ENCODE measurements at regions not wholly inside any gene's neighbourhood (a gene's known extent, or its start where the extent isn't known, plus 50 kb on each side); places are given as distances from the start of the nearest gene placed in this dataset.

DNA sequence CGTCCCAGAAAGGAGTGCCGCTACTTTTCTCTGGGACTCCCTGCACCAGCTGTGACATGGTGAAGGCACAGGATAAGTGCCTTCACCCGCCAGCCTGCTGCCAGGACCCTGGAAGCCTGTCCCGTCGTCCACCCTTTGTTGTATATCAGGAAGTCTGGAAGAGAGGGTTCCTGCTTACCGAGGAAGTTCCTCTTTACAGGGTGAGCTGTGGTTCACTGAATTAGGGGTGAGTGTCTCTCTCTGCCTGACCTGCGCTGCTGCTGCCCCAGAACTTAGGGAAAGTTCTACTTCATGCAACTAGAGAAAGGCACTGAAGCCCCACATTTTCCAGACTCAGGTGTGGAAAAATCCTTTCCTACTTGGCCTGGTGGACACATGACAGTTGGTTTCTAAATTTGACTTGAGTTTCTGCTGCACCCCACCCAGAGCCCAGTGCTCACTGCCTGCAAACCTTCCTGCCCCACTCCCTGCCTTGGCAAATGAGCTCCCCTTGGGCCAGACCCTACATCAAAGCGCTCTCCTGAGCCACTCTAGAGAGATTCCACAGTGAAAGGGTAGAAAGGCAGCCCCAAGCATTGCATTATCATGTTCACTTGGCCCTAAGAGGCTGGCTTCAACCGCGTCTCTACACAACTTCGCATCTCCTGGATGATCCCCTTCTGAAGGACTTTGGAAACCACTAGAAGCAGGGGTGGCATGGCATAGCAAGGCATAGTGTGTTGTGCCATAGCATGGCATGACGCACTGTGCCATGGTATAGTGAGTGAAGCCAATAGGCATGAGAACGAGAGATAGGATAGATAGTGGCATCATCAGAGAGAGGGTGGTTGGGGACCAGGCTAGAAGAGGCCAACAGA lies 215.8 kb upstream of the CDYL start:
- DNase-seq (ENCODE audit: low read depth in 2 of 2): no peak

DNA sequence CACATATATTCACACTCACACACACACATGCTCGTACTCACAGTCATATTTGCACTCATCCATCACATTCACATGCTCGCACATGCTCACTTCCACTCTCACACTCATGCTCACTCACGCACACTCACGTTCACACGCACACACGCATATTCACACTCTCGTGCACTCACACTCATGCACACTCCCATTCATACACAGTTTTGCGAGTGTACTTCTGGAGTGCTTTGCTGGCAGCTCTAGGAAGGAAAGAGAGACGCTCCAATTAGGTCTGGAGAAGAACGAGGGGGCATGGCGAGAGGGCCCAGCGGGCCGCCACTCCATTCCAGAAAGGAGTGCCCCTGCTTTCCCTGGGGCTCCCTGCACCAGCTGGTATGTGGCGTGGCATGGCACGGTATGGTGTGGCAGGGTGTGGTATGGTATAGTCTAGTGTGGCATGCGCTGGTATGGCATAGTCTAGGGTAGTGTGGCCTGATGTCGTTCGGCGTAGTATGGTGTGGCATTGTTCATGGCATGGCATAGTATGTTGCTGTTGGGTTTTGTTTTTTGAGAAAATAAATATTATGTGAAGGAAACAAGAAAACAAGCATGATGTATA lies 216.8 kb upstream of the CDYL start:
- DNase-seq (ENCODE audit: low read depth in 2 of 2): no peak

DNA sequence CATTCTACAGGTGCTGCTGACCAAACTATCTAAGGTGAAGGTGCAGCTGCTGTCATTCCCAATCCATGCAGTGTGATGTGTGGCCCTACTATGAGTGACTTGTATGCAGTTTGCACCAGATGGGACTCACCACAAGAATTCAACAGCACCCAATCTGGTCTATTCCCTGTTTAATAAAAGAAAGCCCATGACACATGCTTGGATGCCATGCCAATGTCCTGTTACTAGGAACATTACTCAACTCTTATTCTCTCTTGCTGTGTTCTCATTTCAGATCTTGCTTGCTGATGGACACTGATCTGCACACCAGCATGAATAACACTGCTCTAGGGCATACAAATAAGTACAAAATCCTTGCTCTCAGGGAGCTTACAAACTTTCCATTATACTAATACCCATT lies 221.6 kb upstream of the CDYL start:
- DNase-seq (ENCODE audit: low read depth in 2 of 2): no peak

DNA sequence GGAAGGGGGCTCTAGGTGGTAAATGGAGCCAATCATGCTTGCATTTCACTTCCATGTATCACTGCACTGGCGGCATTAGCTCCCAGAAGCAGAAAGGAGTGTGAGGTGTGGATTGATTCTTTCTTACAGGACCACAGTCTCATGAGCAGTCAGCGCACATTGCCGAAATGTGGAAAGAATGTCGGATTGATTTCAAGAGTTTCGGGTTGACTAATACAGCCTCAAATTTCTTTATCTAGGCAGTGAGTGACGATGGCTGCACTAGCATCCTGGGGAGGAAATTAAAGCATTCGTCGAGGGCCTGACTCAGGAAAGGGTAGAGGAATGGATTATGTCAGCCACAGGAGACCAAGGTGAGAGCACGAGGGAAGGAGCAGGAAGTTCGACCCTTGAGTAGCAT lies 222.8 kb upstream of the CDYL start:
- DNase-seq (ENCODE audit: low read depth in 2 of 2): no peak

DNA sequence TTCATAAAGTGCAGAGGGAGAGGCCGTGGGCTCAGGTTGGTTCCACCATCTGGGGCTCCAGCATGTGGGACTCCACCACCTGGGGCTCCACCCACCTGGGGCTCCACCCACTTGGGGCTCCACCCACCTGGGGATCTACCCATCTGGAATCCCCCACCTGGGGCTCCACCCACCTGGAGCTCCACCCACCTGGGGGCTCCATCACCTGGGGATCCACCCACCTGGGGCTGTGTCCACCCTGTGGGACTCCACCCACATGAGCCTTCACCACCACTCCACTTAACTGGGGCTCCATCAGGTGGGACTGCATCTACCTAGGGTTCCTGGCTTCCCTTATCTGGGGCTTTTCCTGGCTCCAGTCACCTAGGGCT lies 226.0 kb upstream of the CDYL start:
- DNase-seq (ENCODE audit: low read depth in 2 of 2): no peak

DNA sequence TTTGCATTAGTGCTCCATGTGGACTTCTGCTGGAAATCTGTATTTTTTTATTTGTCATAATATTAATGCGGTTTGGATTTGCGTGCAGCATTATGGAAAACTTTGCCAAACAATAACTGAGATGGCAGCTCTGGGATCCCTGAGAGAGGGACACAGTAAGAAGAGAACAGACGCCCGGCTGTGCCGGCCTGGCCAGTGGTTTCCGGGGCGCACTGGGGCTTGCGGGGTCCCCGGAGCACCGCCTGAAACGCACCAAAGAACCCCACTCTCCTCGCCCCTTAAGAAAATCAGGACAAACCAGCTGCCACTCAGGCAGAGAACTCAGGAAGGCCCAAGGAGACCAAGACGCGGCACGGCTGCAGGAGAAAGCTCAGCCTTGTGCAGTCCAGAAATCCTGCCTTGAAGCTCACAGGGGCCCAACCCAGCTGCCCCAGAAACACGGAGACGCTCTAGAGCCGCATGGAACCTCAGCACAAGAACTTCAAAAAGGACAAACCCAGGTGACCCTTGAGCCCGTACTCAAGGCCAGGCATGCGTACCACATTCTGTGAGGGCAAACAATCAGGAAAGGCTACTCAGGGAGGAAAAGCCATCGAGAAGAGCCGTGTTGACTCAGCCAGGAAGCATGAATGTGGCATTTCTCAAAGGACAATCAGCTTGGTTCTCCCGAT lies 226.5 kb upstream of the CDYL start:
- DNase-seq (ENCODE audit: low read depth in 2 of 2): no peak

DNA sequence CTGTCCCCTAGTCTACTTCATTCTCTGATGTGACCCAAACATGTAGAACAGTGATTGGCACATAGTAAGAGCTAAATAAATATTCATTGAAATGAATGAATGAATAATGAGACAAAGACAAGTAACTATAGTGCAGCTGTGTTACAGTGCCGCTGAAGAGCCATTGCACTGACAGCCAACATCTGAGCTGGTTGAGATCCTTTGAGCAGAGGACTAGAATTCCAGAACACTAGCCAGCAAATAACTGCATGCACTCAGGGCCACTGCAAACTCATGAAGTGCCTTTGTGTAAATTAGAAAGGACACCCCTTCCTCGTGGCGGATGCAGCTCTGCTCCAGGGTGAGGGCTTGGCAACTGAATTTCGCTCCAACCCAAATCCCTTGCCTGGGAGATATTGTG lies 230.3 kb upstream of the CDYL start:
- DNase-seq (ENCODE audit: low read depth in 2 of 2): no peak

DNA sequence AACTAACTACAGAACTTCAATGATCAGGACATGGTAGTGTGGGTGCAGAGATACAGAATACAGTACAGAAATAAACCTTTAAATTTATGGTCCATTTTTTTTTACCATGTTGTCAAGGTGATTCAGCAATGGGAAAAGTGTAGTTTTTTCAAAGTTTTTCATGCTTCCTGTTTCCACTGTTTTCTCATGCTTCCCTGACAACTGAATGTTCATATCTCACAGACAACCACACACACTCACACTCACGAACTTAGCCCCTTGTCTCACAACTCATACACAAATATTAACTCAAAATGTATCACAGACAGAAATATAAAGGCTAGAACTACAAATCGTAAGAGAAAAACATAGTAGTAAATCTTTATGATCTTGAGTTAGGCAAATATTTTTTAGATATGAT lies 232.6 kb upstream of the CDYL start:
- no peak for DNase-seq (ENCODE audit: low read depth in 2 of 2)

DNA sequence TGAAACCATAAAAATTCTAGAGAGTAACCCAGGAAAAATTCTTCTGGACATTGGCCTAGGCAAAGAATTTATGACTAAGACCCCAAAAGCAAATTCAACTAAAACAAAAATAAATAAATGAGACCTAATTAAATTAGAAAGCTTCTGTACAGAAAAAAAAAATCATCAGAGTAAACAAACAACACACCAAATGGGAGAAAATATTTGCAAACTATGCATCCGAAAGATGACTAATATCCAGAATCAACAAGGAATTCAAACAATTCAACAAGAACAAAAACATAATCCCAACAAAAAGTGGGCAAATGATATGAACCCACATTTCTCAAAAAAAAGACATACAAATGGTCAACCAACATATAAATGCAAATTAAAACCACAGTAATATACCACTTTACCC lies 242.6 kb upstream of the CDYL start:
- DNase-seq (ENCODE audit: low read depth in 2 of 2): no peak

DNA sequence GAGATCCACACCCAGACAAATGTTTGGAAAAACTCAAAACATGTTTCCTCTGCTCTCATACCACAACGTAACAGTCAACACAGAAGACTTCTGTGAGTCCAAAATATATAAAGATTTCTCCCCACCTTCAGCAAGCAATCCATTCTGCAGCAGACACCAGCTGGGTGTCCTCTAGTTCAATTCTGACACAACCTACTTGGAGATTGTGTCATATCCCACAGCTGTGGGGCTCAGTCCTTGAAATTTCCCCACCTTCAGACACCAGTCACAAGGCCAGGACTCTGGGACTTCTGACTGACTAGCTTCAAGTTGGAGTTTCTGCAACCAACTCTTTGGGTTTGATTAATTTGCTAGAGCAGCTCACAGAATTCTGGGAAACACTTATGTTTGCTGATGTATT lies 244.8 kb upstream of the CDYL start:
- DNase-seq (ENCODE audit: low read depth in 2 of 2): no peak

DNA sequence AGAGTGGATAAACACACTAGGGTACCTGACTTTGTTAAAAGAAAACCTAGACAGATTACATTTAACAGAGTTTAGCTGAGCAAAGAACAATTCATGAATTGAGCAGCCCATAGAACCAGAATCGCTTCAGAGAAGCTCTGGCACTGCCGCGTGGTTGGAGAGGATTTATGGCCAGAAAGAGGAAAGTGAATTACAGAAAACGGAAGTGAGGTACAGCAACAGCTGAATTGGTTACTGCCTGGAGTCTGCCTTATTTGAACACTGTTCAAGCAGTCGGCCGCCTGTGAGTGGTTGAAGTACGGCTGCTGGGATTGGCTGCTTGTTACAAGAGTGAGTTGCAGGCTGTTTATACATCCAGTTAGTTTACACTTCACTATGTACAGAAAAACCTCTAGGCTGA lies 253.8 kb upstream of the CDYL start:
- no peak for DNase-seq (ENCODE audit: low read depth in 2 of 2)

DNA sequence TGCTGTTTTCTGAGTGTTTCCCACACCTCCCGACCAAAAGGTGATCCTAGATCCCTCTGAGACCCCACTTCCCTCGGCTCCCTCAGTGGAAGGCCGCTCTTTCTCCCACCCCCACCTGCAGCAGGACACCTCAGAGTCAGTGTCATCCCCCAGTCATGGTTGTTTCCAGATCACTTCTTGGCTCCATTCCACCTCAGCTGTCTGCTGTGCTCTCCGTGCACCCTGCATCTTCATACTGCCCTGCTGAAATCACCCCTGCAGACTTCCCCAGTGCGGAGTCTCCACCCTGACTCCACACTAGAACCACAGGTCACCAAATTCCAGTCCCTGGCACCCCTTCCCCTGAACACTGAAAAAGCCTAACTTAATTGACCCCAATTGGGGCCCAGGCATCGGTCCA lies 255.1 kb upstream of the CDYL start:
- DNase-seq (ENCODE audit: low read depth in 2 of 2): no peak

DNA sequence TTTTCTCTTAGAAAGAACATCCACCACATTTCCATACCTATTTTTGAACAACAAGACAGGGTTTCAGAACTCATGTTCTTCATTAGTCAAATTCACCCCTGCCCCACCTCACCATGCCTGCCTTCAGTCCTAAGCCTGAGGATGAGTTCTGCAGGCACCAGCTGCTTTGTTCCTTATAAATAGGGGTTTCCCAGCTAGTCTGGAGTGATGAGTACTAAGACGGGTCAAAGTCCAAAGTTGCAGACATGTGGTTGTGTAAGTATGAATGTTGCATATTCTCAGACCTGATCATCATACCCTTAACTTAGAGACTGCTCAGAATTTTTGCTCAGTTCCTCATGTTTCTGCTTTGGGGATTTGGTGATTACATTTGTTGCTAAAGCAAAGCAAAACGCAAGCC lies 257.7 kb upstream of the CDYL start:
- no peak for DNase-seq (ENCODE audit: low read depth in 2 of 2)

DNA sequence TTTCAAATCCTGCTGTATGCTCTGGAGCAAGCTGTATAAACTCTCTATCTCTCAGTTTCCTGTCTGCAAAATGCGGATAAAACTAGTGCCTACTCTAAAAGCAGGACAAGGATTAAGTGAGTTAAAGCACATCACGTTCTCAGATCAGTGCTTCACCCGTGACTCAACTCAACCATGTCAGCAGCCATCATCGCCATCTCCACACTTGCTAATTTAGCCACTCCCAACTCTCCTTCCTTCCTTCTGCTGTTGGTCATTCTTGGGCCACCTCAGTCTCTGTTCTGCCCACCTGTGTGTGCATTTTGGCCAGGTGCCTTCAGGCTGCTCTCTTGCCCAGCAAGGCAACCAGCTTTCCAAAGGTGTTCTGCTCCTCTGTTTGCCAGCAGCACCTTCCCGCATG lies 260.0 kb upstream of the CDYL start:
- no peak for DNase-seq (ENCODE audit: low read depth in 2 of 2)

DNA sequence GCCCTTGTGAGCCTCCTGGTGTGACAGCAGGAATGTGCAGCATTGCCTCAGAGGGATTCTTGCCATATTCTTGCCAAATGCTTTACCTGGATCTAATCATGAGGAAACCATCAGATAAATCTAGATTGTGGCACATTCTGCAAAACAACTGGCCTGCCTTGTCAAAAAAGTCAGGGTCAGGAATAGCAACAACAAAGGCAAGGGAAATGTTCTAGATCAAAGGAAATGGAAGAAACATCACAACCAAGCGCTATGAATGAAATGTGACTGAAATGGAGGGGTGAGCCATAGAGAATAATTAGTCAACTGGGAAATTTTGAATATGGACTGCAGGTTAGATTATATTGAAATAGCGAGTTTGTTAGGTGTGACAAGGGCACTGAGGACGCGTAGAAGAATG lies 262.6 kb upstream of the CDYL start:
- no peak for DNase-seq (ENCODE audit: low read depth in 2 of 2)

DNA sequence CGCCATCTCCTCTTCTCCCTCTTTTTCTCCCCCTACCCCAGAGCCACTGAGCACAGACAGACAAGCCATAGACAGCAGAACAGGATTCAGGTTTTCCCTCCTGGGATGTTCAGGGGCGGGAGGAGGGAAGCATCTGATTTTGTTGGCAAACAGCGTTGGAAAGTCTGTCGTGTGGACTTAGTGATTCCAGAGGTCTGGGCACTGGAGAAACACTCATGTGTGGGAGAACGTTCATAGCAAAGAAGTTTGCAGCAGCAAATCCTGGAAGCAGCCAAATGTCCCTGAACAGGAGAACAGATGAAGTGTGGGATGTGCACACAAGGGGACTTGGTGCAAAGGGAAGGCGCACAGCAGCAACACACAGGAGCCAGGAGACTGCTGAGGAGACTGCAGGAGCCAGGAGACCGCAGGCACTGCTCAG lies 264.1 kb upstream of the CDYL start:
- DNase-seq (ENCODE audit: low read depth in 2 of 2): no peak

DNA sequence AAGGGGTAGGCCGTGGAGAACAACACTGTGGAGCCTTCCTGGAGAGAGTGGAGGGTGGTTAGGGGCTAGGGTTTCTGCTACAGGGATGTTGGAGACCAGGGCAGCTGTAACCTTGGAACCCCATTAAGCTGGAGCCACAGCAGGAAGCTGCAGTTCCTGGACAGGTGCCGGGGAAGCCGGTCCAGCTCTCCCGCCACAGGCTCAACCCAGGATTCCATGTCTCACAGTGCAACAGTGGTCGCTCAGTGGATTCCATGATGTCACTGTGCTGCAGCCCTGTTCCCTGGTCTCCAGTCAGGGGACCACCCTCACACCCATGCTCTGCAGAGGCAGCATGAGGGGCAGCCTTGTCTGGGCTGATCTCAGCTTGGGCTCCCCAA lies 264.6 kb upstream of the CDYL start:
- DNase-seq (ENCODE audit: low read depth in 2 of 2): no peak

DNA sequence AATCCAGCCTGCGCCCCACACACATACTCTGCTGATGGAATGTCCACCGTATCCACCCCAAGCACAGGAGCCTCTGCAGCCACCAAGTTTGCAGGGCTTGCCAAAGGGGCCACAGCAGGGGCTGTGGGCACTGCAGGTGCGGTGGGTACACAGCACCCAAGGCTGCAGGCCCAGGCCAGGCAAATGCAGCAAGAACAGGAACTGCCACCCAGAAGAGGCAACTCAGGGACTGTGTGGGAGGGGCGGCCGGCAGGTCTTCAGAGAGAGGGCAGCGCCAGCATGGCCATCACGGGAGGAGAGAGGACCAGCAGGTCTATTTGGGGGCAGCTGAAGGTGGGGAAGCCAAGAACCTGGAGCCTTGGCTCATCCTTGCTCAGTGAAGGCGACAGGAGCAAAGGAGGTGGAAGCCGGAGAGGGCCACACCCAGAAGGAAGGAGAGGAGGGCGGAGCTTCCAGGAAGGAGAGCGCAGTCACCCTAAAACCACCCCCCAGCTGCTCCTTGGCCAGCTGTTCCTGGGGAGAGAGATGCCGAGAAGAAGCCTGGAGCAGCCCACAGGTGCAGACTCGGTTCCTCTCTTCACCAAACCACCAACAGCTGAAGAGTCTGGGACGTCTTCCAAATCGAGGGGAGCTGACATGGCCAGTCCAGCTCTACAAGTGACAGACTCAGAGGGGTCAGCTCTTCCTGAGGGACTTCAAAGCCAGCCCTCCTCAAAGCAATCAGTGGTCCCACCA lies 265.1 kb upstream of the CDYL start:
- DNase-seq (ENCODE audit: low read depth in 2 of 2): no peak

DNA sequence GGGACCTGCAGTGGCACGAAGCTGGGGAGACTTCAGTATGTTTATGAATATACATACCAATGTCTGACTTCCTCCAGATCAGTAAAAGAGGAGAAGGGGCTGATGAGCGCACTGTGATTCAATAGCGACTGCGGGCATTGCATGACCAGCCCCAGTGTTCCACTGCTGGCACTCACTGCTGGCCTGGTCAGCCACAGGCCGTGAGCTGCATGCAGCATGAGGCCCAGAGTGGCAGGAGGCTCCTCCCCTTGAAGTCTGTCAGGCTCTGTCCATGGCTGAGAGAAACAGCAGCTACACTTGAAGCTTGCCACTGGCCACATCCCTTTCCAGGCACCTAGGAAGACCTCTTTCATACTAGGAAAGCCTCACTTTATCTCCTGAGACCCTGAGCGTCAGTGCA lies 265.9 kb upstream of the CDYL start:
- no peak for DNase-seq (ENCODE audit: low read depth in 2 of 2)

DNA sequence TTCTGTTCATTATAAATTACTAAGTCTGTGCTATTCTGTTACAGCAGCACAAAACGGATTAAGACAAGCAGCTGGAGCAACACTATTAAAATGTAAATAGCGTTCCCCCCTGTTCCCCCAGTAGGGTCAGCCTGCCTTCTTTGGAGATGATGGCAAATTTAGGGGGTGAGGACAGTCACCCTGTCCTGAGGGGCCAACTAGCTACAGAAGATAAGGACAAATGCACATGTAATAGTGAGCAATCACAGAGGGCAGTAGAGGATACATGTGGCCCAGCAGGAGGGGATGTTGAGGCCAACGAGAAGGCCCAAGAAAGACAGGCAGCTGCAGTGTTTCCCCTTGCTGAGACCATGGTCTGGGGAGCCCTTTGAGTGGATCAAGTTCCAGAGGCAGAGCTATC lies 266.7 kb upstream of the CDYL start:
- DNase-seq (ENCODE audit: low read depth in 2 of 2): no peak

DNA sequence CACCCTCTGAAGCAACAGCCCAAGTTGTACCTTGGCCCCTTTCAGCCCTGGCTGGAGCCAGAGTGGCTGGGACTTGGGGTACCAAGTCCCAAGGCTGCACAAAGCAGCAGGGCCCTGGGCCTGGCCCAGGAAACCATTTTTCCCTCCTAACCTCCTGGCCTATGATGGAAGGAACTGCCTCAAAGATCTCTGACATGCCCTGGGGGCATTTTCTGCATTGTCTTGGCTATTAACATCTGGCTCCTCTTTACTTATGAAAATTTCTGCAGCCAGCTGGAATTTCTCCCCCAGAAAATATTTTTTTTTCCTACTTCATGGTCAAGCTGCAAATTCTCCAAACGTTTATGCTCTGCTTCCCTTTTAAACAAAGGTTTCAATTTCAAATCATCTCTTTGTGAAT lies 269.4 kb upstream of the CDYL start:
- no peak for DNase-seq (ENCODE audit: low read depth in 2 of 2)

DNA sequence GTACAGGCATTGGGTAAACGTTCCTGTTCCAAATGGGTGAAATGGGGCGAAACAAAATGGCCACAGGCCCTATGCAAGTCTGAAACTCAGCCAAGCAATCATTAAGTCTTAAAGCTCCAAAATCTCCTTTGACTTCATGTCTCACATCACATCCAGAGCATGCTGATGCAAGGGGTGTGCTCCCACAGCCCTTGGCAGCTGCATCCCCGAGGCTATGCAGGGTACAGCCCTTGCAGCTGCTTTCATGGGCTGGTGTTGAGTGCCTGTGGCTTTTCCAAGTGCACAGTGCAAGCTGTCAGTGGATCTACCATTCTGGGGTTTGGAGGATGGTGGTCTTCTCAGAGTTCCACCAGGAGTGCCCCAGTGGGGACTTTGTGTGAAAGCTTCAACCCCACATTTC lies 270.0 kb upstream of the CDYL start:
- DNase-seq (ENCODE audit: low read depth in 2 of 2): no peak

DNA sequence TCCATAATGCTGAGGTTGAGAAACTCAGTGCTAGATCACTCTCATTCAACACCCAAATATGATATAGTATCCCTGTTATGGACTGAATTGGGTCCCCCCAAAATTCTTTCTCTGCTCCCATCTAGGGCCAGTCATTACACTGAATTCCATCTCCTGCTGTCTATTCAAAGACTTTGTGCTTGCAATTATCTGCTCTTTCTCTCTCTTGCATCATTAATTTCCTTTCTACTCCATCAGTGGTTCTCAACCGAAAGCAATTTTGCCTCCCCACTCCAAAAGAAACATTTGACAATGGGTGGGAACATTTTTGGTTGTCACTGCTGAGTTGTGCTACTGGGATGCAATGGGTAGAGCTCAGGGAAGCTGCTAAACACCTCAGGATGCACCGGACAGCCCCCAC lies 271.5 kb upstream of the CDYL start:
- DNase-seq (ENCODE audit: low read depth in 2 of 2): no peak

Measured in activated CD4-positive, alpha-beta T cell treated with anti-CD3 and anti-CD28 coated beads for 24 hours (primary cell).